C4-2B (cell line): ENCODE measurements at regions not wholly inside any gene's neighbourhood (a gene's known extent, or its start where the extent isn't known, plus 50 kb on each side); places are given as distances from the start of the nearest gene placed in this dataset.

Experiments
- H3K27ac ChIP-seq: fragments of 450-650 bp; 2 replicates; pipeline ENCODE4 v1.5.1; 2017
- ZFX ChIP-seq: fragments of 450-650 bp; IDR thresholded peaks from 2 replicates; pipeline ENCODE4 v1.6.1; 2017
- TF ChIP-seq, protein P1 (sequence below): fragments of 450-650 bp; conservative IDR thresholded peaks from 2 replicates; pipeline ENCODE4 v1.5.1; 2017; ENCODE audit warnings: mild to moderate bottlenecking

DNA sequence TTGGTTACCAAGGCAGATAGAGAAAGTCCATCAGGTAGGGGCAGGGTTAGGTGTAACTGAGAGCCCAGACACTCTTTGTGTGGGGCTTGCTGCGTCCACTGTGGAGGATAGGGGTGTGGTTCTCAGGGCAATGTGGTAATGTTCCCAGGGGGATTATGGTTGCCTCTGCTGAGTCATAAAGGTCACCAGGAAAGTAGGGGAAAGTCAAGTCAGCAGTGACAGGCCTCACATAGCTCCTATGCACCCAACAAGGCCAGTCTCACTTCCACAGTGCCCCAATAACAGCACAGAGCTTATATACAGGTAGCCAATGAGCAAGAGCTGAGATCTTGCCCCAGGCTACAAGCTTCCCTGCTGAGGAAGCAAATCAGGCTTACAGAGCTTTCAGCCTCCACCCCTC is 1438.0 kb upstream of the ZEB2 start:
- no peak overlapping the region for H3K27ac ChIP-seq
- TF ChIP-seq ZFX: no peak
- TF ChIP-seq, protein P1, sequence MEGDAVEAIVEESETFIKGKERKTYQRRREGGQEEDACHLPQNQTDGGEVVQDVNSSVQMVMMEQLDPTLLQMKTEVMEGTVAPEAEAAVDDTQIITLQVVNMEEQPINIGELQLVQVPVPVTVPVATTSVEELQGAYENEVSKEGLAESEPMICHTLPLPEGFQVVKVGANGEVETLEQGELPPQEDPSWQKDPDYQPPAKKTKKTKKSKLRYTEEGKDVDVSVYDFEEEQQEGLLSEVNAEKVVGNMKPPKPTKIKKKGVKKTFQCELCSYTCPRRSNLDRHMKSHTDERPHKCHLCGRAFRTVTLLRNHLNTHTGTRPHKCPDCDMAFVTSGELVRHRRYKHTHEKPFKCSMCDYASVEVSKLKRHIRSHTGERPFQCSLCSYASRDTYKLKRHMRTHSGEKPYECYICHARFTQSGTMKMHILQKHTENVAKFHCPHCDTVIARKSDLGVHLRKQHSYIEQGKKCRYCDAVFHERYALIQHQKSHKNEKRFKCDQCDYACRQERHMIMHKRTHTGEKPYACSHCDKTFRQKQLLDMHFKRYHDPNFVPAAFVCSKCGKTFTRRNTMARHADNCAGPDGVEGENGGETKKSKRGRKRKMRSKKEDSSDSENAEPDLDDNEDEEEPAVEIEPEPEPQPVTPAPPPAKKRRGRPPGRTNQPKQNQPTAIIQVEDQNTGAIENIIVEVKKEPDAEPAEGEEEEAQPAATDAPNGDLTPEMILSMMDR: no peak

DNA sequence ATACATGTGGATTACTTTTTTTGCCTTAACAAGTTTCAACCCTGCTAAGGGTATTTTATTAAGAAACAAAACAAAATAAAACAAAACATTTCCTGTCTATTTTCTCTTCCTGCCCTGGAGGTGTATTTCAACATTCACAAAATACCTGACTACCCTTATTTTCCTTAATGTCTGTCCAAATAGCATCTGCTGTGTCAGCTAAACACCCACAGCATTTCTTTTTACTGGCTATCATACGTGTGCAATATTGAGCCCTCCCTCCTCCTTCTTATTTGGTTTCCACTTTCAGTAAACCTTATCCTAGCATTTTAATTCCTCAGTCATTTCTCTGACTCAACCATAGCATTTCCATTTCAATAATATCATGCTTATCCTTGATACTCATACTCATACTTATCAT is 1420.0 kb upstream of the ZEB2 start:
- H3K27ac ChIP-seq: no peak overlapping the region
- TF ChIP-seq ZFX: no peak
- TF ChIP-seq, protein P1: no peak

DNA sequence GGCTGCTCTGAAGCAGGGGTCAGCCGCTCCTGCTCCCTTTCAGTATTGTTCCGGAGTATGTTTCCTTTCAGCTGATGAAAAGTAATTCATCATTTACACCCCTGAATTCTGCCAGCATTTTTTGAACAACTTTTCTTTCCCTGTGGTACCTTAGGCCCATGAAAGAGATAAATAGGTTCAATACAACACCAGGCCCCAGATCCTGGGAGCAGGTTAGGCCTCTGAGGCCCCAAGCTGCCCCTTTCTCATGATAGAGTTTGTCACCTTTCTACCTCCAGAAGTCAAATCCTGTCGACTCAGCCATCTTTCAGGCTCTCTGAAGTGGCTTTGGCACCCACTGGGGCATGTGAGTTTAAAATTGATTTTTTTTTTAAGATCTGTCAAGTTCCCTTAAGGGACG is 1415.1 kb upstream of the ZEB2 start:
- no peak for TF ChIP-seq ZFX
- TF ChIP-seq, protein P1: no peak
- no peak overlapping the region for H3K27ac ChIP-seq

GRCh38 chr2:145931781-145932395 is 1412.0 kb upstream of the ZEB2 start:
- H3K27ac ChIP-seq: no peak overlapping the region
- TF ChIP-seq, protein P1: no peak
- TF ChIP-seq ZFX: no peak

- no peak overlapping the region for H3K27ac ChIP-seq
- TF ChIP-seq, protein P1: no peak
- TF ChIP-seq ZFX: no peak
These were observed 1410.4 kb upstream of the ZEB2 start for GRCh38 chr2:145930318-145930717.

GRCh38 chr2:145927131-145927950 is 1407.4 kb upstream of the ZEB2 start:
- TF ChIP-seq ZFX: no peak
- TF ChIP-seq, protein P1: no peak
- no peak overlapping the region for H3K27ac ChIP-seq

DNA sequence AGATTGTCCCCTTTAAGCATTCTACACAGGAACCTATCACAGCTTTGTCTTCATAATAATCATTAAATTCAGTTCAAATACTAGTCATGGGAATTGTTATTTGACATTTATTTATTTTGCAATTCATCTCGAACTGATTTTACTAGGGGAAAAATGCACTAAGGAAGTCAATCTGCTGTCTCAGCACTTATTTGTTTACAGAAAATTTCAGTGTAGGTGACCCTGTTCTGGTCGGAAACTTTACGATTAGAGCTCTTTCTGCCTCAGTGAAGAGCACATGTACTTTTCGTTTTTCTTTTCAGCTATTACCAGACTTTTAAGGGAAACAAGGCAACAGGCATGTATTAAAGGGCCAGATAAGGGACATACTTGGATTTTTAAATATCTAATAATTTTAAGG is 1405.7 kb upstream of the ZEB2 start:
- TF ChIP-seq, protein P1: no peak
- no peak for TF ChIP-seq ZFX
- no peak overlapping the region for H3K27ac ChIP-seq
